Stimulated activated CD4-positive, alpha-beta T cell treated with anti-CD3 and anti-CD28 coated beads, Interleukin-1b, Interleukin-23, amount 100 ng/mL, for 24 hours (primary cell): ENCODE measurements at regions not wholly inside any gene's neighbourhood (a gene's known extent, or its start where the extent isn't known, plus 50 kb on each side); places are given as distances from the start of the nearest gene placed in this dataset.

ENCODE experiments used
- DNase-seq, 4 experiments: peaks; one replicate each; pipeline ENCODE4 v3.0.0-alpha.2; 2020; ENCODE audit warnings: low read depth in 4 of 4, low spot score in 1 of 4

GRCh38 chr12:118606690-118607089, 230.3 kb downstream of the SUDS3 start:
- no peak for DNase-seq

DNA sequence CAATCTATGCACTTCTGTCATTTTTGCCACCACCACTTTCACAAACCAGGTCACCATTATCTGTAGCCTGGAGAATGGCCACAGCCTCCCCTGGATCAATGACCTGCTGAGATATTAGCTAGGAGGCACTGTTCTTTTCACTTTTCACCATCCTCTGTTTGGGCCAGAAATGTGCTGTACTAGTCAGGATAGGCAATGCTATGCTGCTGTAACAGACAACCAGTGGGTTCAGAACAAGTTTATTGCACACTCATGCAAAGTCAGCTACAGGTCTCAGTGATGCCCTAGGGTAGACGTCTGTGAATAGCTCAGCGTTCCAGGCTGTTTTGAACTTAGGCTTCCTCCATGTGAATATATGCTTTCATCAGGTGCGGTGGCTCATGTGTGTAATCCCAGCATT, 231.5 kb downstream of the SUDS3 start:
- DNase-seq, result no peak

- no peak for DNase-seq
Observed at GRCh38 chr12:118608770-118609344, 232.5 kb downstream of the SUDS3 start.

DNA sequence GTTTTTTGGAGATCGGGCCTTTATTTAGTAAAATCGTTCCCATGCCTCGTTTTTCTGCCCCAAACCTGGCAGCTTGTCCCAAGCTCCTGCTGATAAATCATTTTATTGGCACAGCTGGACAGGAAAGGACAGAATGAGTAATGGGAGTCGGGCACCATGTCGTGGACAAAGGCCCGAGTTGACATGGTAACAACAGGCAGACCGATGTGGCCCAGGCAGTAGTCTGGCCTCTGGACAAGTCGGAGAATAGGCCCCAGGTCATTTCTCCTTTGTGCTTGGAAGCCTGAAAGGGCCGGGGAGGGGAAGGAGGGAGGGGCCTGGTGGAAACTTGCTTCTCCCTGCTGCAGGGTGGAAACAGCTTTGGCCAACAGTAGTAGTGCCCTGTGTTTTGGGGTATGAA, 234.9 kb downstream of the SUDS3 start:
- DNase-seq, result no peak

DNA sequence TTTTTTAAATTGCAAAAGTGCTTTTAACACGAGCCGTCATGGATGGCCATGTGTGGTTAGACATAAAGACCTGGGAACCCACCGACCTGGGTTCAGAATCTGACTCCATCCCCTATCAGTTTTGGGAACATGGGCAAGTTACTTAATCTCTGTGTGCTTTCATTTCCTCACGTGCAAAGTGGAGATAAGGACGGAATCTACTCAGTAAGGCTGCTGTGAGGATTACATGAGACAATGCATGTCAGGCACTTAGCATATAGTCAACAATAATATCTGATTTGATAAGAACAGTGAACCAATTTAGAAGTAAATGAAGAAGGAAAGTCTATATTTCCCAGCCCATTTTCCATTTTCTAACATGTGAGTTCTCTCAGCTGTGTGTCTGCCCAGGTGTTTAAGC, 235.4 kb downstream of the SUDS3 start:
- no peak for DNase-seq

GRCh38 chr12:118617611-118618450, 241.5 kb downstream of the SUDS3 start:
- no peak for DNase-seq

DNA sequence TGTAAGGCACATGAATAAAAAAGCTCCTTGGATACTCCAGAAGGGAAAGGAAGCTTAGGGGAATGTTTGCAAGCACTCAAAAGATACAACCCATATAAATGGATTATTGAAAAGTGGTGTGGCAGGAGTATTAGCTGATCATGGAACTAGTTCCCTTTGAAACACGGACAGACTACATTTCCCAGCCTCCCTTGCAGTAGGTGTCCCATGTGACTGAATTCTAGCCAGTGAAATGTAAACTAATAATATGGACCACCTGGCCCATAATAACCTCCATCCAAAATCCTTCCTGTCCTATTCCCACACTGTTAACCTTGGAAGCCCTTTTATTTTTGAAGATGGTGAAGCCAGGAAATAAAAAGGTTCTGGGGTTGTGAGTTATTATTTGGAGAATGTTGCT, 242.3 kb downstream of the SUDS3 start:
- DNase-seq, result no peak

- no peak for DNase-seq
Observed at GRCh38 chr12:118625050-118625675, 248.8 kb downstream of the SUDS3 start.

DNA sequence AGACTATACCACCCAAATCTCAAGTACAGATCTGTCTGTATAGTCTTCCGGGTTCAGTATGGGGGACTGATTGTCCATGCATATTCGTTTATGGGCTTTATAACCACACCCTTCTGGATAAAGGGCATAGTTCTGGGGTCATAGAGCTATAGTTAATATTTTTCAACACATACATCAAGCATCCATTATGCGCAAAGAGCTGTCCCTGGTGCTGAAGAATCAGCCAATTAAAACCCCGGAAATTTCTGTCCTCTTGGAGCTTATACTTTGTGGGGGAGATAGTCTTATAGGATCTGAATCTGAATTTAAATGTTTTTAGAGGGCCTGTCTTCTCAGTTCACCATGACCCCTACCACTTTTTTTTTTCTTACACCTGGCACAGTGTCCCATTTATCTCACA, 256.7 kb downstream of the SUDS3 start:
- no peak for DNase-seq

DNA sequence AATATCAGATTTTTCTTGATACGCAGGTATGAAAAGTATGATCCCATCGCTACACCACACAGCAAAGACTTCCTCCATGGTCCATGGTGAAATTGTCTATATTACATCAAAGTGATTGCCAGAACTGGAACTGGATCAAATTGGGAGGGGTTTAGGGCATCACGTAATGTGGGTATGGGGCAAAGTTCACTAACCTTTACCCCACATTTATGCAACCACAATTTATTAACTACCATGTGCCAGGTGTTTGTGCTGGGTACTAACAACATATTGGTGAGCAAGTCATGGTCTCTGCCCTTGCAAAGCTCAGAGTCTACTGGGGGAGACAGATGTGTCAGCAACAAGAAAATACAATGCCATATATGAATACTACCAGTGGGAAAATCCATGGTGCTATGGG, 258.9 kb downstream of the SUDS3 start:
- DNase-seq, result no peak

- DNase-seq, result no peak
Observed at GRCh38 chr12:118637767-118638370, 261.5 kb downstream of the SUDS3 start.

- no peak for DNase-seq
Observed at GRCh38 chr12:118641249-118641648, 264.9 kb downstream of the SUDS3 start.

GRCh38 chr12:118645219-118645618, 268.9 kb downstream of the SUDS3 start:
- no peak for DNase-seq

GRCh38 chr12:118649765-118650585, 273.6 kb downstream of the SUDS3 start:
- DNase-seq, result no peak

- DNase-seq, result no peak
Observed at GRCh38 chr12:118650586-118650960, 274.2 kb downstream of the SUDS3 start.

DNA sequence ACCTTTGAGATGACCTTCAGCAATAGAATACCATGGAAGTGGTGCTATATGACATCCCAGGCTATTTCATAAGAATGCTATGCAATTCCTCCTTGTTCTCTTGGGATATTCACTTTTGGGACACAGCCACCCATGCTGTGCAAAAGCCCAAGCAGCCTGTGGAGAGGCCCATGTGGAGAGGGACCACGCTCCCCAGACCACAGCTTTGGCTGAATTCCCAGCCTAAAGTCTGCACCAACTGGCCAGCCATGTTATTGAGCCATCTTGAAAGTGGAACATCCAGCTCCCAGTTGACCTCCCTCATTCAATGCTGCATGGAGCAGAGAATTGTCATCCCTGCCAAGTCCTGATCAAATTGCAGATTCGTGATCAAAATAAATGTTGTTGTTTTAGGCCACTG, 275.1 kb downstream of the SUDS3 start:
- no peak for DNase-seq

- no peak for DNase-seq
Observed at GRCh38 chr12:118655588-118655987, 279.2 kb downstream of the SUDS3 start.

GRCh38 chr12:118680356-118680963, 300.9 kb upstream of the SRRM4 start:
- DNase-seq, result no peak

DNA sequence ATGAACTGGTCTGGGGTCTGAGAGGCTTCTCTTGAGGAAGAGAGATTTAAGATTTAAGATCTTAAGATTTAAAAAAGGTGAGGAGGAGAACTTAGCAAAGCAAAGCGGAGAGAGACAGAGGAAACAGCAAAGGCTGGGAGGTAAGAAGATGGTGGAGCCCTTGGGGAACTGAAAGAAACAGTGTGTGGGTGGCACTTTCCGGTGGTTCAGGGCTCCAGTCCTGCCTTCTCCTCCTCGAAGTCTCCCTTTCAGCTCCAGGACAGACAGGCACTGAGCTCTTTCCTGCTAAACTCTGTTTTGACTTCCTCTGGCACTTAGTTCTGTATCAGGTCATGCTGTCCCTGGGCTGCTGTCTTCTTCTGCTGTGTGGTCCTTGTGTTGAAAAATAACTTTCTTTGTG, 298.7 kb upstream of the SRRM4 start:
- no peak for DNase-seq

DNA sequence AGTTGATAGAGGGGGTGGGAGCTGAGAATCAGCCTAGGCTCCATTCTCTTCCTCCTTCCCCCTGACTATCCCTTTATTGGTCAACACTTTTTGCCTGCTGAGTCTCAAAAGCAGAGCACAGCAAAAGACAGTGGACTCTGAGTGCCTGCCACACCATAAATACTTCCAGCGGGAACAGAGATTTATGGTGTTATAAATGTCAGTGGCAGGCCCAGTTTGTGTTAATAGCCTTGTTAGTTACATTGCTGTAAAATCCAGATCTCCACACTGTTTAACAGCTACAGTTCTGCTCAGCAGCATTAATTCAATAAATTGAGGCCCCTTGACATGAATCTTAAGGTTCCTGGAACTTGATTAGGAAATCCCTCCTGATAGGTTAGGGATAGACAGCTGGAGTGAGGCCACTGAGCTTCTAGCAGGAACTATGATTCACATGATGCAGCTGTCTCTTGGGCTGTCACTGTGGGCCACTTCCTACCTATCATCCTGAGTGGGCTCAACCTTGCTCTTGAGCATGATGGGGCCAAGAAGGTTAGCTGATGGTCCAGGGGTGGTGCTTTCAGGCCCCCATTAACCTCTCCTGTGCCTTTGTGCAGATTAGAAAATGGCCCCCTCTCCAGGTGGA, 295.2 kb upstream of the SRRM4 start:
- DNase-seq, result no peak
